ENCODE measurements at regions not wholly inside any gene's neighbourhood (a gene's known extent, or its start where the extent isn't known, plus 50 kb on each side); places are given as distances from the start of the nearest gene placed in this dataset.

GRCh38 chr4:158993891-158994290 lies 109.0 kb upstream of the RAPGEF2 start:
- Histone ChIP-seq H3K23ac (ENCODE audit: low read length in 2 of 2) (no peak overlapping the region), H3K27me3 (ENCODE audit: control insufficient read depth in 1 of 2, insufficient read depth in 1 of 2, low read length in 2 of 2) (no peaks in the 10 kb centered on the region), H3K4me2 (ENCODE audit: low read length, poor library complexity, severe bottlenecking) (no peak overlapping the region)

DNA sequence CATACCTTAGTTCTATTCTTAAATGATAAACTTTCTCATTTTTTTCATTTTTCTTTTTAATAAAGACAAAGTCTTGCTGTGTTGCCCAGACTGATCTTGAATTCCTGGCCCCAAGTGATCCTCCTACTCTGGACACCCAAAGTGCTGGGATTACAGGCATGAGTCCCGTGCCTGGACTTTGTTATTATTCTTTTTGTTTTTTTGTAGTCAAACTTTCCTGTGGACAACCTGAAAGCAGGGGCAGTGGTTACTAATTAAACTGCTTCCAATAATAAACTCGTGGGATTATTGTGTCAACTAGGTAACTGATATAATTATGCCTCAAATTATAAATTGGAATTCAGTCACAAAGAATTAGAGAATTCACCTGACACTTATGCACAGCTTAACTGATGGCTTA lies 107.8 kb upstream of the RAPGEF2 start:
- Histone ChIP-seq H3K27ac (ENCODE audit: low read length, poor library complexity, severe bottlenecking) (no peak overlapping the region), H2BK15ac (ENCODE audit: low read depth, poor library complexity, severe bottlenecking) (no peak overlapping the region), H2BK120ac (ENCODE audit: low read depth, low read length) (no peak overlapping the region), H3K79me1 (replicated peaks; ENCODE audit: low read length, poor library complexity, severe bottlenecking) (no peaks in the 10 kb centered on the region), H2BK12ac (ENCODE audit: low read length in 2 of 2) (no peak overlapping the region), H3K27me3 (ENCODE audit: control insufficient read depth in 1 of 2, insufficient read depth in 1 of 2, low read length in 2 of 2) (no peaks in the 10 kb centered on the region), H4K8ac (ENCODE audit: low read length) (no peak overlapping the region), H3K4ac (ENCODE audit: low read depth in 1 of 2, low read length in 2 of 2) (no peak overlapping the region), H3K9me3 (ENCODE audit: control insufficient read depth, low read length) (no peaks in the 10 kb centered on the region), H3K4me3 (ENCODE audit: insufficient read depth in 1 of 2, low read depth in 1 of 2, low read length in 2 of 2) (no peak overlapping the region), H2AFZ (ENCODE audit: low read depth, low read length) (no peak overlapping the region), H3K4me1 (ENCODE audit: control insufficient read depth, insufficient read depth, low read depth, low read length) (no peaks in the 10 kb centered on the region), H2BK5ac (ENCODE audit: low read depth, low read length, poor library complexity, severe bottlenecking) (no peak overlapping the region), H3K4me2 (ENCODE audit: low read length, poor library complexity, severe bottlenecking) (no peak overlapping the region), H4K91ac (ENCODE audit: low read length) (no peak overlapping the region), H3K9ac (ENCODE audit: low read length) (no peak overlapping the region), H3K23ac (ENCODE audit: low read length in 2 of 2) (no peak overlapping the region), H2AK5ac (ENCODE audit: low read length, severe bottlenecking) (no peak overlapping the region), H3K14ac (ENCODE audit: low read length in 2 of 2) (no peak overlapping the region), H3K18ac (ENCODE audit: low read depth in 1 of 2, low read length in 2 of 2) (no peak overlapping the region), H3K36me3 (ENCODE audit: control insufficient read depth in 1 of 2, insufficient read depth in 2 of 2, low read depth in 1 of 2, low read length in 2 of 2) (no peaks in the 10 kb centered on the region)
- no peak for DNase-seq
- 80% methylated on average over 1 of the region's 2 CpGs for WGBS

More at GRCh38 chr4:158993891-158994290, 109.0 kb upstream of the RAPGEF2 start:
- Histone ChIP-seq H4K8ac (ENCODE audit: low read length) (no peak overlapping the region), H3K18ac (ENCODE audit: low read depth in 1 of 2, low read length in 2 of 2) (no peak overlapping the region), H3K9me3 (ENCODE audit: control insufficient read depth, low read length) (no peaks in the 10 kb centered on the region), H3K27ac (ENCODE audit: low read length, poor library complexity, severe bottlenecking) (no peak overlapping the region), H3K36me3 (ENCODE audit: control insufficient read depth in 1 of 2, insufficient read depth in 2 of 2, low read depth in 1 of 2, low read length in 2 of 2) (no peaks in the 10 kb centered on the region), H2BK12ac (ENCODE audit: low read length in 2 of 2) (no peak overlapping the region), H3K14ac (ENCODE audit: low read length in 2 of 2) (no peak overlapping the region), H3K4me3 (ENCODE audit: insufficient read depth in 1 of 2, low read depth in 1 of 2, low read length in 2 of 2) (no peak overlapping the region), H3K9ac (ENCODE audit: low read length) (no peak overlapping the region), H2BK5ac (ENCODE audit: low read depth, low read length, poor library complexity, severe bottlenecking) (no peak overlapping the region), H2AK5ac (ENCODE audit: low read length, severe bottlenecking) (no peak overlapping the region), H2AFZ (ENCODE audit: low read depth, low read length) (no peak overlapping the region), H2BK120ac (ENCODE audit: low read depth, low read length) (no peak overlapping the region), H3K4ac (ENCODE audit: low read depth in 1 of 2, low read length in 2 of 2) (no peak overlapping the region), H3K79me1 (replicated peaks; ENCODE audit: low read length, poor library complexity, severe bottlenecking) (no peaks in the 10 kb centered on the region), H3K4me1 (ENCODE audit: control insufficient read depth, insufficient read depth, low read depth, low read length) (no peaks in the 10 kb centered on the region), H2BK15ac (ENCODE audit: low read depth, poor library complexity, severe bottlenecking) (no peak overlapping the region), H4K91ac (ENCODE audit: low read length) (no peak overlapping the region)
- 100% methylated on average over 1 of the region's 2 CpGs for WGBS
- no peak for DNase-seq

GRCh38 chr4:158995965-158996364 lies 106.9 kb upstream of the RAPGEF2 start:
- no peak overlapping the region for H3K4me3 ChIP-seq (ENCODE audit: insufficient read depth in 1 of 2, low read depth in 1 of 2, low read length in 2 of 2)

GRCh38 chr4:158996669-158997074 lies 106.2 kb upstream of the RAPGEF2 start:
- Histone ChIP-seq H3K4me3 (ENCODE audit: insufficient read depth in 1 of 2, low read depth in 1 of 2, low read length in 2 of 2) (peak overlapping the region in 1 of 2 experiments; percentile 52), H3K14ac (ENCODE audit: low read length in 2 of 2) (no peak overlapping the region), H3K79me1 (replicated peaks; ENCODE audit: low read length, poor library complexity, severe bottlenecking) (no peaks in the 10 kb centered on the region), H2BK12ac (ENCODE audit: low read length in 2 of 2) (no peak overlapping the region), H3K4ac (ENCODE audit: low read depth in 1 of 2, low read length in 2 of 2) (no peak overlapping the region), H3K9ac (ENCODE audit: low read length) (peak overlapping the region; percentile 32), H2BK5ac (ENCODE audit: low read depth, low read length, poor library complexity, severe bottlenecking) (no peak overlapping the region), H3K36me3 (ENCODE audit: control insufficient read depth in 1 of 2, insufficient read depth in 2 of 2, low read depth in 1 of 2, low read length in 2 of 2) (no peaks in the 10 kb centered on the region), H3K4me1 (ENCODE audit: control insufficient read depth, insufficient read depth, low read depth, low read length) (no peaks in the 10 kb centered on the region), H3K27me3 (ENCODE audit: control insufficient read depth in 1 of 2, insufficient read depth in 1 of 2, low read length in 2 of 2) (no peaks in the 10 kb centered on the region), H3K18ac (ENCODE audit: low read depth in 1 of 2, low read length in 2 of 2) (peak overlapping the region in 1 of 2 experiments; percentile 18), H2BK15ac (ENCODE audit: low read depth, poor library complexity, severe bottlenecking) (no peak overlapping the region), H3K4me2 (ENCODE audit: low read length, poor library complexity, severe bottlenecking) (peak overlapping the region; percentile 10), H2BK120ac (ENCODE audit: low read depth, low read length) (no peak overlapping the region), H2AFZ (ENCODE audit: low read depth, low read length) (no peak overlapping the region), H2AK5ac (ENCODE audit: low read length, severe bottlenecking) (no peak overlapping the region), H4K8ac (ENCODE audit: low read length) (no peak overlapping the region), H4K91ac (ENCODE audit: low read length) (no peak overlapping the region), H3K23ac (ENCODE audit: low read length in 2 of 2) (no peak overlapping the region), H3K27ac (ENCODE audit: low read length, poor library complexity, severe bottlenecking) (peak overlapping the region; percentile 55), H3K9me3 (ENCODE audit: control insufficient read depth, low read length) (no peaks in the 10 kb centered on the region)
- DNase-seq = peak; percentile 91
- no CpG with 5 or more reads among the region's 3 CpGs for WGBS

More at GRCh38 chr4:158995965-158996364, 106.9 kb upstream of the RAPGEF2 start:
- H3K4me2 ChIP-seq (ENCODE audit: low read length, poor library complexity, severe bottlenecking) = no peak overlapping the region
- no peak overlapping the region for H3K14ac ChIP-seq (ENCODE audit: low read length in 2 of 2)
- H2BK12ac ChIP-seq (ENCODE audit: low read length in 2 of 2) = no peak overlapping the region
- H3K4ac ChIP-seq (ENCODE audit: low read depth in 1 of 2, low read length in 2 of 2) = no peak overlapping the region
- H2AFZ ChIP-seq (ENCODE audit: low read depth, low read length) = no peak overlapping the region
- no peaks in the 10 kb centered on the region for H3K9me3 ChIP-seq (ENCODE audit: control insufficient read depth, low read length)
- no peaks in the 10 kb centered on the region for H3K4me1 ChIP-seq (ENCODE audit: control insufficient read depth, insufficient read depth, low read depth, low read length)
- no peak overlapping the region for H3K9ac ChIP-seq (ENCODE audit: low read length)
- H3K27ac ChIP-seq (ENCODE audit: low read length, poor library complexity, severe bottlenecking) = no peak overlapping the region
- H2BK5ac ChIP-seq (ENCODE audit: low read depth, low read length, poor library complexity, severe bottlenecking) = no peak overlapping the region
- H3K27me3 ChIP-seq (ENCODE audit: control insufficient read depth in 1 of 2, insufficient read depth in 1 of 2, low read length in 2 of 2) = no peaks in the 10 kb centered on the region
- no peak overlapping the region for H4K91ac ChIP-seq (ENCODE audit: low read length)
- DNase-seq = no peak
- no peak overlapping the region for H3K23ac ChIP-seq (ENCODE audit: low read length in 2 of 2)
- H2AK5ac ChIP-seq (ENCODE audit: low read length, severe bottlenecking) = no peak overlapping the region
- H4K8ac ChIP-seq (ENCODE audit: low read length) = no peak overlapping the region
- H2BK120ac ChIP-seq (ENCODE audit: low read depth, low read length) = no peak overlapping the region
- H3K18ac ChIP-seq (ENCODE audit: low read depth in 1 of 2, low read length in 2 of 2) = no peak overlapping the region
- H3K36me3 ChIP-seq (ENCODE audit: control insufficient read depth in 1 of 2, insufficient read depth in 2 of 2, low read depth in 1 of 2, low read length in 2 of 2) = no peaks in the 10 kb centered on the region
- no peaks in the 10 kb centered on the region for H3K79me1 ChIP-seq (replicated peaks; ENCODE audit: low read length, poor library complexity, severe bottlenecking)
- no peak overlapping the region for H2BK15ac ChIP-seq (ENCODE audit: low read depth, poor library complexity, severe bottlenecking)
- 83% methylated on average over 8 of the region's 8 CpGs for WGBS

Data from mesenchymal stem cell (in vitro differentiated cells and primary cell).